Astrocyte of the cerebellum (primary cell): ENCODE measurements at regions not wholly inside any gene's neighbourhood (a gene's known extent, or its start where the extent isn't known, plus 50 kb on each side); places are given as distances from the start of the nearest gene placed in this dataset.

Experiments used
- DNase-seq: peaks from one replicate; pipeline ENCODE4 v3.0.0-alpha.2; 2011; ENCODE audit warnings: low read depth
- H3K4me3 ChIP-seq: 2 replicates; pipeline ENCODE4 v1.5.1; 2011; ENCODE audit warnings: mild to moderate bottlenecking, low read depth, low read length, moderate library complexity
- in situ Hi-C: cut with HindIII; loops from 2 replicates; pipeline ENCODE4 v1.10.0; 2017; ENCODE audit warnings: low sequenced_read_pairs
- TF ChIP-seq, protein P1 (sequence below): IDR thresholded peaks from 2 replicates; pipeline ENCODE4 v1.5.1; 2012; ENCODE audit warnings: low read length, low read depth, moderate library complexity, mild to moderate bottlenecking; ENCODE audit errors: missing control alignments

DNA sequence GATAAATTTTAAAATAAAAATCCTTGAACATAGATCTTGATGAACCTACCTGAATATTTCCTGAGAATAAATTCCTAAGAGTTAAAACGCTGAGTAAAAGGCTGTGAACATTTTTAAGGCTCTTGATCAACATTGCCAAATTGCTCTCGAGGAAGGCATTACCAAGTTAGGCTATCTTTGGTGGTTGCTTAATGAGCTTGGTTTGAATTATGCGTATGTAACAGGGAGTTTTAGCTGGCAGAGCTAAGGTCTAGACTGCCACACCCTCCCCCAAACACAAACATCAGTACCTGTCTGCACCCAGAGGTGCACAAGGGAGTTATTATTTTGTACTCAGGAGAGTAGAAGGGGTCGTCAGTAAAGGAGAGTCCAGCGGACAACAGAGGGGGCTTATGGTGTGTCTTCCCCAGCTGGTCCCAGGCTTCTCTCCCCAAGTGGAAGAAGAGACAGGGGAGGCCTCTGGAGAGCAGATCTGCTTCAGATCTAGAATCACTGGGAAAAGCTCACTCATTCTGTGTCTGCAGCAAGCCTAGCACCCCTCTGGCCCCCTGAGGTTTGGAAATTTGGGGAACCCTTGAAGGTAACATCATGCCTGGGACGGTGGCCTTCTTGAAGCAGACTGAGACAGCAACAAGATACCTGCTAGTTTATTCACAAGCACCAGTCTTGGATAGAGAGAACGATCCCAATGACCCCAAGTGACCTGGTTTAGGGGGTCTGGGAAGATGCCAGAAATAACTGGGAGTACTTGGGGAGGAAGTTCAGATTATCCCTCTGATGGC lies 197.2 kb upstream of the ID2 start:
- no peak for DNase-seq
- H3K4me3 ChIP-seq, result no peak overlapping the region
- in situ Hi-C loops, result no loop called here
- TF ChIP-seq, protein P1, sequence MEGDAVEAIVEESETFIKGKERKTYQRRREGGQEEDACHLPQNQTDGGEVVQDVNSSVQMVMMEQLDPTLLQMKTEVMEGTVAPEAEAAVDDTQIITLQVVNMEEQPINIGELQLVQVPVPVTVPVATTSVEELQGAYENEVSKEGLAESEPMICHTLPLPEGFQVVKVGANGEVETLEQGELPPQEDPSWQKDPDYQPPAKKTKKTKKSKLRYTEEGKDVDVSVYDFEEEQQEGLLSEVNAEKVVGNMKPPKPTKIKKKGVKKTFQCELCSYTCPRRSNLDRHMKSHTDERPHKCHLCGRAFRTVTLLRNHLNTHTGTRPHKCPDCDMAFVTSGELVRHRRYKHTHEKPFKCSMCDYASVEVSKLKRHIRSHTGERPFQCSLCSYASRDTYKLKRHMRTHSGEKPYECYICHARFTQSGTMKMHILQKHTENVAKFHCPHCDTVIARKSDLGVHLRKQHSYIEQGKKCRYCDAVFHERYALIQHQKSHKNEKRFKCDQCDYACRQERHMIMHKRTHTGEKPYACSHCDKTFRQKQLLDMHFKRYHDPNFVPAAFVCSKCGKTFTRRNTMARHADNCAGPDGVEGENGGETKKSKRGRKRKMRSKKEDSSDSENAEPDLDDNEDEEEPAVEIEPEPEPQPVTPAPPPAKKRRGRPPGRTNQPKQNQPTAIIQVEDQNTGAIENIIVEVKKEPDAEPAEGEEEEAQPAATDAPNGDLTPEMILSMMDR, result no peak

DNA sequence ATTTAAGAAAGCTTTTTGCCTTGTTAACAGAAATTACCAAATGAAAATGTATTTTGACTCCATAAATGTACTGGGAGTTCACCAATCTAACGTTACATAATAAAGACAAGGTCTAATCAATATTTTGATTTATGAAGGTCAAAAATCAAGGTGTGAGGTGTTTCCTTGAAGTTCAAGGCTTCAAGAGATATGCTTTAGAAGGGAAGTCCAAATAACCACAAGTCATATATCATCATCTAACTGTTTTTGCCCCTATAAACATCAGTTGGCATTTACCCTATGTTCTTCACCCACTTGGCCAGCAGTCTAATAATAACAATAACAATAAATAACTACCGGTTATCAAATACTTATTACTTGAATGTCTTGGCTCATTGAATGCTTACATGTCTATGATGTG lies 196.1 kb upstream of the ID2 start:
- TF ChIP-seq, protein P1, result no peak
- no peak overlapping the region for H3K4me3 ChIP-seq
- DNase-seq, result no peak
- in situ Hi-C loops, result no loop called here

DNA sequence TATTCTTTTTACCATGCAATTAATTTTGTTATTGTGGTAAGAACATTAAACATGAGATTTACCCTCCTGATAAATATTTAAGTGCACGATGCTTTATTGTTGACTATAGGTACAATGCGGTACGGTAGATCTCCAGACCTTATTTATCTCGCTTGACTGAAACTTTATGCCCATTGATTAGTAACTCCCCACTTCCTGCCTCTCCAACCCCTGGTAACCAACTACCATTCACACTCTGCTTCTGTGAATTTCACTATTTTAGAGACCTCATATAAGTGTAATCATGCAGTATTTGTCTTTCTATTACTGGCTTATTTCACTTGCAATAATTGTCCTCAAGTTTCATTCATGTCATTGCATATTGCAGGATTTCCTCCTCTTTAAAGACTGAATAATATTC lies 195.7 kb upstream of the ID2 start:
- H3K4me3 ChIP-seq, result no peak overlapping the region
- TF ChIP-seq, protein P1, result no peak
- DNase-seq, result no peak
- in situ Hi-C loops, result no loop called here

DNA sequence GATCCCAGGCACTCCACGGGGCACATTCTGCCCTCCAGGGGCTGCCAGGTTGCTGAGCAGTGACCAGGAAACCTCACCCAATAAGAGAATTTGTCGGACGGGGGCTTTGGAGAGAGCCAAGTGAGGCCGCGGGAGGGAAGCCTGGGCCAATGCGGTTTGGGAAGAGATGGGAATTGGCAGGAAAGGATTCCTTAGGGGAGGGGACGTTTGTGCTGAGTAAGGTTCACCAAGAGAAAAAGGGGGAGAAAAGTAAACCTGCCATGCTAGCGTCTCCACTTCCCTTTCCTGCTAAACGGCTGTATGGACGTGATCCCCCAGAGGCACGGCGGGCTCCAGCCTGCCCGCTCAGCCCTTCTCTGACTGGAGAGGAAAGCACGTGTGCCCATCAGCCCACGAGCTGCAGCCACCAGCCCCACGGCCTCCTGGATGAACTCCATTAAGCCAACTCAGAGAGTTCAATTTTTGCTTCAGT lies 194.4 kb upstream of the ID2 start:
- H3K4me3 ChIP-seq, result no peak overlapping the region
- TF ChIP-seq, protein P1, result peak; percentile 25
- DNase-seq, result peak; percentile 29
- in situ Hi-C loops, result no loop called here

DNA sequence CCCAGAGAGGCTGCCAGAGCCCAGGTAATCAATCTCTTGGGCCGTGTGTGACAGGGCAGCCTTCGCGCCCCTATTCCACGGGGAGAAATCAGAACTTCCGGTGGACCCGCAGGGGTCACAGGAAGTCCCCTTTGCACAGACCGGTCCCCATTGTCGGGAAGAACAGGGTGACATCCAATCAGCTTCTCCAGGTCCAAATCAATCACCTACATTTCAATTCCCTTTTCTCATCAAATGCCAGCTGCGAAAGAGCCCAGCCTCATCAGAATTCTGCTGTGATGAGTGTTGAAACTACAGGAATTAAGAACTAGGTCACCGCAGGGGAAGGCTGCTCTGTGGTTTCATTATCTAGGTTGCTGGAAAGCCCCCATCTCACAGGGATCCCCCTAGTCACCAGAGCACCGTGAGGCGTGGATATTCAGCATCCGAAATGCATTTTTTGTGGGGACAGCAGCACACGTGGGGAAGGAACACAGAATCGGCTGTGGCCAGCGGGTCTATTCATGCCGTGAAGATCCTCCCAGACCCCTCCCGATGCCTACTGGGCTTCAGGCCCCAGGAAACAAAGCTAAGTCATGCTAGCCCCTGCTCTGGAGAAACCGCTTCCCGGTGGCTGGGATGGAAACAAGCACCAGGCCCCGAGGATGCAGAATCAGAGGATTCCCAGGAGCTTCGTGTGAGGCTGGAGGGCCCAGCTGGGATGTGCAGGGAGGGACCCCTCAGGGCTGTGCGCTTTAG lies 193.7 kb upstream of the ID2 start:
- DNase-seq, result peak; percentile 22
- TF ChIP-seq, protein P1, result no peak

DNA sequence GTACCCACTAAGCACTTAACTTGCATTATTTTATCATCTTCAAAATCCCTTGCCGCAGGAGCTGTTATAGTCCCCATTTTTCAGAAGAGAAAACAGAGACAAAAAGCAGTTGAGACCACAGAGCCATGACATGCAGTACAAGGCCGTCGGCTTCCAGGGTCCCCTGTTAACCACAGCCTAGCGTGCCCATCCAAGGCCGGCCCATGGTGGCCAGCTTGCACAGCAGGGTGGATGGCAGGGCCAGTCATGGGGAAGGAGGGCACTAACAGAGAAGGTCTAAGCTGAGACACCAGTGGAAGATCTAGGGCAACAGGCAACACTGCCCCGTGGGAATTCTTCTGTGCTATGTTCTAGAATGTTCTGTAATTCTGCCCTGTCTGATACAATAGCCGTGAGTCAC lies 192.6 kb upstream of the ID2 start:
- H3K4me3 ChIP-seq, result no peak overlapping the region
- TF ChIP-seq, protein P1, result no peak
- in situ Hi-C loops, result no loop called here
- DNase-seq, result no peak

More for the DNA sequence above, 193.7 kb upstream of the ID2 start:
- in situ Hi-C loops, result no loop called here
- no peak overlapping the region for H3K4me3 ChIP-seq
